ENCODE measurements at regions not wholly inside any gene's neighbourhood (a gene's known extent, or its start where the extent isn't known, plus 50 kb on each side); places are given as distances from the start of the nearest gene placed in this dataset.

GRCh38 chr2:204272089-204272488, 273.2 kb upstream of the PARD3B start:
- TF ChIP-seq ZNF350 (tag by site-specific recombination; IDR thresholded peaks at IDR 0.05) (no peak), ZNF248 (tag by site-specific recombination; IDR thresholded peaks at IDR 0.05) (no peak), ZNF623 (tag by site-specific recombination; IDR thresholded peaks at IDR 0.05) (no peak), ZNF280C (tag by site-specific recombination; IDR thresholded peaks at IDR 0.05) (no peak)
- Histone ChIP-seq H3K4me1 (ENCODE audit: control insufficient read depth, insufficient read depth, low read length) (no peaks in the 10 kb centered on the region), H3K4me3 (ENCODE audit: low read depth, low read length) (no peak overlapping the region), H3K27ac (ENCODE audit: extremely low read depth, low read depth, low read length) (no peak overlapping the region), H3K36me3 (ENCODE audit: control insufficient read depth in 2 of 2, insufficient read depth in 1 of 2, low read length in 2 of 2) (no peaks in the 10 kb centered on the region), H3K9me3 (ENCODE audit: control insufficient read depth, insufficient read depth, low read depth, low read length) (no peaks in the 10 kb centered on the region)
- ChIA-PET CTCF (interaction anchor here (1.1 to 2.4 kb wide), 2 partner anchors 9 to 12 kb away, joined by 4 to 15 read pairs; no protein-coding TSS in a partner anchor), POLR2A (no interaction called here)

- ChIA-PET POLR2A (no interaction called here), CTCF (interaction anchor here (0.6 to 2.1 kb wide), 3 partner anchors 10 to 53 kb away, joined by 3 to 11 read pairs (median 4); no protein-coding TSS in a partner anchor)
- H3K4me3 ChIP-seq (ENCODE audit: low read depth, low read length) = no peak overlapping the region
- H3K36me3 ChIP-seq (ENCODE audit: control insufficient read depth in 2 of 2, insufficient read depth in 1 of 2, low read length in 2 of 2) = no peaks in the 10 kb centered on the region
- no peak overlapping the region for H3K27ac ChIP-seq (ENCODE audit: extremely low read depth, low read depth, low read length)
- no peak for TF ChIP-seq PRDM1 (tag by site-specific recombination; IDR thresholded peaks at IDR 0.05)
- H3K4me1 ChIP-seq (ENCODE audit: control insufficient read depth, insufficient read depth, low read length) = no peaks in the 10 kb centered on the region
- H3K9me3 ChIP-seq (ENCODE audit: control insufficient read depth, insufficient read depth, low read depth, low read length) = no peaks in the 10 kb centered on the region
Measured at GRCh38 chr2:204272610-204273287, 272.5 kb upstream of the PARD3B start.

DNA sequence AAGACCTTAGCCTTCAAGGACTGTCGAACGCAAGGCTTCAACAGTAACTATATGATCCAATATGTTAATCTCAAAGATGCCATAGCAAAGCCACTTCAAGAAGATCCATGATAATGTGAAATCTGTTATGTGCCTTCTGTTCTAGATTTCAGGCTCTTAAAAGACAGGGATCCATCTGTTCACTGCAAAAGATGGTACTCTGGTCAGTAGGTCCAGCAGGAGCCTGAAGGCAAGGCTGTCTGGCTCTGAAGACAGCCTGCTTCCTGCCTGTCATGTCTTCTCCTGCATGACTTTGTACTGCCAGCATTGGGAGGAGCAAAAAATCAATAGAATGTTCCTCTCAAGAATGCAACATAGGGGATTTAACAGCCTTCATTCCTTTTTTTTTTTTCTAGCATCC, 270.8 kb upstream of the PARD3B start:
- POLR2A ChIA-PET = no interaction called here
- no peak for TF ChIP-seq ZNF341 (tag by site-specific recombination; IDR thresholded peaks at IDR 0.05; ENCODE audit: low read depth)
- TF ChIP-seq OVOL3 (tag by site-specific recombination; IDR thresholded peaks at IDR 0.05) = no peak
- TF ChIP-seq ZNF366 (tag by site-specific recombination; conservative IDR thresholded peaks at IDR 0.05) = no peak
- TF ChIP-seq RBAK (tag by site-specific recombination; IDR thresholded peaks at IDR 0.05) = no peak
- TF ChIP-seq ZNF48 (tag by site-specific recombination; IDR thresholded peaks at IDR 0.05) = no peak
- no peak for TF ChIP-seq ZNF174 (tag by site-specific recombination; IDR thresholded peaks at IDR 0.05)
- no peak for TF ChIP-seq ZNF214 (tag by site-specific recombination; IDR thresholded peaks at IDR 0.05; ENCODE audit: borderline replicate concordance)
- TF ChIP-seq ZNF701 (tag by site-specific recombination; IDR thresholded peaks at IDR 0.05) = no peak
- no peak for TF ChIP-seq ZNF169 (tag by site-specific recombination; IDR thresholded peaks at IDR 0.05)
- no peak for TF ChIP-seq ZNF114 (tag by site-specific recombination; IDR thresholded peaks at IDR 0.05)
- TF ChIP-seq, protein P1, sequence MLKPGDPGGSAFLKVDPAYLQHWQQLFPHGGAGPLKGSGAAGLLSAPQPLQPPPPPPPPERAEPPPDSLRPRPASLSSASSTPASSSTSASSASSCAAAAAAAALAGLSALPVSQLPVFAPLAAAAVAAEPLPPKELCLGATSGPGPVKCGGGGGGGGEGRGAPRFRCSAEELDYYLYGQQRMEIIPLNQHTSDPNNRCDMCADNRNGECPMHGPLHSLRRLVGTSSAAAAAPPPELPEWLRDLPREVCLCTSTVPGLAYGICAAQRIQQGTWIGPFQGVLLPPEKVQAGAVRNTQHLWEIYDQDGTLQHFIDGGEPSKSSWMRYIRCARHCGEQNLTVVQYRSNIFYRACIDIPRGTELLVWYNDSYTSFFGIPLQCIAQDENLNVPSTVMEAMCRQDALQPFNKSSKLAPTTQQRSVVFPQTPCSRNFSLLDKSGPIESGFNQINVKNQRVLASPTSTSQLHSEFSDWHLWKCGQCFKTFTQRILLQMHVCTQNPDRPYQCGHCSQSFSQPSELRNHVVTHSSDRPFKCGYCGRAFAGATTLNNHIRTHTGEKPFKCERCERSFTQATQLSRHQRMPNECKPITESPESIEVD (tag by site-specific recombination; IDR thresholded peaks at IDR 0.05) = no peak
- TF ChIP-seq ZNF423 (tag by site-specific recombination; IDR thresholded peaks at IDR 0.05) = no peak
- no peak for TF ChIP-seq ZFP37 (tag by site-specific recombination; IDR thresholded peaks at IDR 0.05)
- no peak for TF ChIP-seq GLIS2 (tag by site-specific recombination; IDR thresholded peaks at IDR 0.05)
- no peak for TF ChIP-seq INSM2 (tag by site-specific recombination; IDR thresholded peaks at IDR 0.05)

More for the DNA sequence above, 270.8 kb upstream of the PARD3B start:
- no peaks in the 10 kb centered on the region for H3K9me3 ChIP-seq (ENCODE audit: control insufficient read depth, insufficient read depth, low read depth, low read length)
- no peak overlapping the region for H3K4me3 ChIP-seq (ENCODE audit: low read depth, low read length)
- H3K36me3 ChIP-seq (ENCODE audit: control insufficient read depth in 2 of 2, insufficient read depth in 1 of 2, low read length in 2 of 2) = no peaks in the 10 kb centered on the region
- CTCF ChIA-PET = interaction anchor here (2.1 kb wide), 1 partner anchor 14 kb away, joined by 11 read pairs; no protein-coding TSS in a partner anchor
- no peaks in the 10 kb centered on the region for H3K4me1 ChIP-seq (ENCODE audit: control insufficient read depth, insufficient read depth, low read length)
- H3K27ac ChIP-seq (ENCODE audit: extremely low read depth, low read depth, low read length) = no peak overlapping the region

Measured in HEK293 (cell line).